A673 (cell line): ENCODE measurements at regions not wholly inside any gene's neighbourhood (a gene's known extent, or its start where the extent isn't known, plus 50 kb on each side); places are given as distances from the start of the nearest gene placed in this dataset.

ENCODE experiments used
- CTCF ChIP-seq: fragments of 300-800, 200-600 bp; sonication (generic); conservative IDR thresholded peaks from 2 replicates; pipeline ENCODE4 v1.5.1; 2017; ENCODE audit warnings: low read depth, mild to moderate bottlenecking, antibody characterized with exemption, low read length, moderate library complexity, mixed read lengths
- EZH2 ChIP-seq: fragments of 200-600 bp; sonication (generic); IDR thresholded peaks from 2 replicates; pipeline ENCODE4 v1.6.1; 2017; ENCODE audit warnings: borderline replicate concordance, low read depth, mild to moderate bottlenecking, mixed read lengths, antibody characterized with exemption, low read length; ENCODE audit not compliant: poor library complexity, severe bottlenecking

- no peak for TF ChIP-seq CTCF
- TF ChIP-seq EZH2 = no peak
Measured at GRCh38 chr7:41401833-41402232, 301.1 kb downstream of the INHBA start.
